ENCODE measurements at regions not wholly inside any gene's neighbourhood (a gene's known extent, or its start where the extent isn't known, plus 50 kb on each side); places are given as distances from the start of the nearest gene placed in this dataset.

GRCh38 chr15:46685681-46686080 is 1031.6 kb upstream of the SEMA6D start:
- ATAC-seq (ENCODE audit: poor library complexity), result no peak
- intact Hi-C loops (cut with DNase I), result no loop called here
- DNase-seq, result no peak

- no peak for DNase-seq
- intact Hi-C loops (cut with DNase I), result no loop called here
- ATAC-seq (ENCODE audit: poor library complexity), result no peak
These were observed 1021.0 kb upstream of the SEMA6D start for GRCh38 chr15:46696281-46696680.

DNA sequence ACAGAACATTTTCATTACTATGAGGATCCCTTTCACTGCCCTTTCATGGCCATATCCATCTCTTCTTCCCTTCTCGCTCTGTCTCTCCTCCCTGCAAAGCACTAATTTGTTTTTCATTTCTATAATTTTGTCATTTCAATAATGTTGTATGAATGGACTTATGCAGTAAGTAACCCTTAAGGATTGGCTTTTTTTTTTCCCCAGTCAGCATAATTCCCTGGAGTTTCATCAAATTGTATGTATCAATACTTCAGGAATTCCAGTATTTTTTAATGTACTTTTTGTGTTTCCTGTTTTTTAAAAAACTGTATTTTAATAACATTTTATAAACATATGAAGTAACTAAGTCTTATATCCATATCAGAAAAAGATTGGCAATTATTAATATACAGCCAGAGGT is 1016.0 kb upstream of the SEMA6D start:
- ATAC-seq (ENCODE audit: poor library complexity), result no peak
- no peak for DNase-seq
- intact Hi-C loops (cut with DNase I), result no loop called here

GRCh38 chr15:46701896-46702295 is 1015.4 kb upstream of the SEMA6D start:
- ATAC-seq (ENCODE audit: poor library complexity) (no peak), DNase-seq (no peak)
- intact Hi-C loops (cut with DNase I), result no loop called here

GRCh38 chr15:46703020-46703861 is 1014.1 kb upstream of the SEMA6D start:
- ATAC-seq (ENCODE audit: poor library complexity), result no peak
- DNase-seq, result no peak

DNA sequence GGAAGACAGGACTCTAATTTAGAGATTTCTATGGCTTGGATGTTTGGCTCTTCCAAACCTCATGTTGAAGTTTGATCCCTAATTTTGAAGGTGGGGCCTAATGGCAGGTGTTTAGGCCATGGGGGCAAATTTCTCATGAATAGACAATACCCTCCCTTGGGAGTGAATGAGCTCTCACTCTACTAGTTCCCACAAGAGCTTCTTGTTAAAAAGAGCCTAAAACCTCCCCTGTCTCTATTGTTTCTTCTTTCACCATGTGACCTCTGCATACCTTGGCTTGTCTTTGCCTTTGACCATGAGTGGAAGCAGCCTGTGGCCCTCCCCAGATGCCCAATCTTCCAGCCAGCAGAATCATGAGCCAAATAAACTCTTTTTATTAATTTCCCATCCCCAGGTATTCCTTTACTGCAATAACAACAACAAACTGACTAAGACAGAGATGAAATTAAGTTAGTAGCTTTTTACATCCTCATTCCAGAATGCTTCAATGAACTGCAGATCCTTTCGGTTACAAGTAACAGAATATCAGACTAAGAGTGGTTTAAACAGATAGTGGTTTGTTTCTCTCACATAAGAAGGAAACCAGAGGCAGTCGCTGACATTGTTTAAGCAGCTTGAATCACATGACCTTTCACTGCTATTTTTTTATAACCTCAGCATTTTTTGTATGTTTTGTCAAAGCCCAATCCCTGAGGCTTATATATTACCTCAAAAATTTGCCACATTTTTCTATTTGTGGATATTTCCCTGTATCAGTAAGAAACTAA is 1013.3 kb upstream of the SEMA6D start:
- DNase-seq, result no peak
- intact Hi-C loops (cut with DNase I), result no loop called here
- ATAC-seq (ENCODE audit: poor library complexity), result no peak

More at GRCh38 chr15:46703020-46703861, 1014.1 kb upstream of the SEMA6D start:
- intact Hi-C loops (cut with DNase I), result no loop called here

GRCh38 chr15:46707452-46707851 is 1009.9 kb upstream of the SEMA6D start:
- ATAC-seq (ENCODE audit: poor library complexity) (no peak), DNase-seq (no peak)
- intact Hi-C loops (cut with DNase I), result no loop called here

DNA sequence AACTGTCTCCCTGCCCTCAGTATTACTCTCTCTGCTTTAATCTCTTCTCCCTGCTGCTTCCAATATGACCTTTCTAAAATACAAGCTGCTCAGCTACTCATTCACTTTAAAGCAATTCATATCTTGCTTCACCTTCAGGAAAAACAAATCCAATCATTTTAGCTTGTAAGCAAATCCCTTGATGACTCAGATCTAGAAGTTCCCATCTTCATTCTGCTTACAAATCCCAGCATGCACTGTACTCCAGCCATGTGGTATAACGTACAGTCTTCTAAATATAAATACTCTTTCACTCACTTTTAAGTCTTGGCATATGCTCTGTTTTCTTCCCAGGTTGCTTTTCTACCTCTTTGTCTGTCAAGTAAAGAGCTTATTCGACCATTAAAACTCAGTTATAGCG is 1009.1 kb upstream of the SEMA6D start:
- DNase-seq (no peak), ATAC-seq (ENCODE audit: poor library complexity) (no peak)
- intact Hi-C loops (cut with DNase I), result no loop called here

DNA sequence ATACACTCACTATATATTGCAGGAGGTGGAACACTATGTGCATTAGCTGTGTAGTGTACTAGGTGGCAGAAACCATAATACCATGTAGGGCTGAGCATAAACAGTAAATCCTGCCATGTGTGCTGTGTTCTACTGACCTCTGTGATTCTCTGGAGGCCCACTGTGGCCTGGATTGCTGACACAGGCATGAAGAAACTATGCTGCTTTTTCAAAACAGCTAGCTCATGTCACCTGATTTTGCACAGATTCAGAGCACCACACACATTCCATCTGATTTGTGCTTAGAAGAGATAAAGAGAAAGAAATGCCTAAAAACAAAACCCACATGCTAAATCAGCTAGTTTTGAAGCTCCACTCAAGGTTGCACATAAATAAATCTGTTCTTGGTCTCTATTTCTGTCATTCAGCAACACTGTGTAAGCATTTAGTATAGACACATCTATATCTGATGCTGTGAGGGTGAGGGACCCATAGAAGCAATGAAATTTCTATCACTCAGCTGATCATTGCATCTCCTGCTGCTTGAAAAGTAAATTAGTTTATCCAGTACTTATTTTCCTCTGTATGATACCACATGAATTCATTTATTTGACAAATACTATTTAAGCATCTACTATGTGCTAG is 1007.7 kb upstream of the SEMA6D start:
- intact Hi-C loops (cut with DNase I), result no loop called here
- no peak for ATAC-seq (ENCODE audit: poor library complexity)
- DNase-seq, result no peak

GRCh38 chr15:46710401-46710960 is 1006.8 kb upstream of the SEMA6D start:
- no peak for DNase-seq
- ATAC-seq (ENCODE audit: poor library complexity), result peak; percentile 25
- intact Hi-C loops (cut with DNase I), result no loop called here

- no peak for ATAC-seq (ENCODE audit: poor library complexity)
- intact Hi-C loops (cut with DNase I), result no loop called here
- DNase-seq, result no peak
These were observed 1004.3 kb upstream of the SEMA6D start for GRCh38 chr15:46713045-46713444.

DNA sequence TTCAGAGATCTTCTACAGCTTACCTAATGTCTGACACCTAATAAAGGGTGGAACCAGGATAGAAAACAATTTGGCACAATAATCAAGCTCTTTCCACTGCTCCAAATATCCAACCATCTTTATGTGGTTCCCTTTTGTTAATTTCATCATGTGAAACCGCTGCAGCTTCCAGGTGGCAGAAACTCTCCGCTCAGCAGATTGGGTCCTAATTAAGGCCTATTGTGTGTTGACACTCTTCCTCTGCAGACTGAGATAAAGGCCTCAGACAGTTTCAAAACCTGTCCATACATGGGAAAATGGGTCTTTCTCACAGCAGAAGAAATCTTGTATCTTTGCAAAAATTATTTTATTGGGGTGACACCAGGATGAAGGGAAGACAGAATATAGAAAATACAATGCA is 1002.4 kb upstream of the SEMA6D start:
- intact Hi-C loops (cut with DNase I), result no loop called here
- no peak for ATAC-seq (ENCODE audit: poor library complexity)
- DNase-seq, result no peak

- intact Hi-C loops (cut with DNase I), result no loop called here
- ATAC-seq (ENCODE audit: poor library complexity) (no peak), DNase-seq (no peak)
These were observed 994.0 kb upstream of the SEMA6D start for GRCh38 chr15:46723308-46723707.

- DNase-seq (no peak), ATAC-seq (ENCODE audit: poor library complexity) (no peak)
- intact Hi-C loops (cut with DNase I), result no loop called here
These were observed 985.2 kb upstream of the SEMA6D start for GRCh38 chr15:46732060-46732459.

DNA sequence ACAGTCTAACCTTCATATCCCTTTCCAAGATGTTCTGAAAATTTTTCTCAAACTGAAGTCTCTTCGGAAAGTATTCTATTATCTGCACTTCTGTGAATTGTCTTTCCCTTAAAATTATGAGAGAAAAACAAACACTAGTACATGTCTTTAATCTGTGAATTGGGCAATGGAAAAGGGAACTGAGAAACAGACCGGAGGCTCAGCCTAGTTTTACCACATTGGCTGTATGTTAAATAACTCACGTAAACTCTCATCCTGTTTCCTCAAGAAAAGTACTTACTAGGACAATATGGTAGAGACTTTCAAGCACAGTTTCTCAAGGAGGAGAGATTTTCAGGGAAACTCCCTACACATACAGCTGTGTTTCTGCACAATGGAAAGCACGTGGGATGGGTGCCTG is 982.2 kb upstream of the SEMA6D start:
- no peak for DNase-seq
- ATAC-seq (ENCODE audit: poor library complexity), result no peak
- intact Hi-C loops (cut with DNase I), result no loop called here

GRCh38 chr15:46751303-46751702 is 966.0 kb upstream of the SEMA6D start:
- intact Hi-C loops (cut with DNase I), result no loop called here
- no peak for DNase-seq
- no peak for ATAC-seq (ENCODE audit: poor library complexity)

GRCh38 chr15:46753946-46754345 is 963.4 kb upstream of the SEMA6D start:
- ATAC-seq (ENCODE audit: poor library complexity), result no peak
- intact Hi-C loops (cut with DNase I), result no loop called here
- DNase-seq, result no peak

DNA sequence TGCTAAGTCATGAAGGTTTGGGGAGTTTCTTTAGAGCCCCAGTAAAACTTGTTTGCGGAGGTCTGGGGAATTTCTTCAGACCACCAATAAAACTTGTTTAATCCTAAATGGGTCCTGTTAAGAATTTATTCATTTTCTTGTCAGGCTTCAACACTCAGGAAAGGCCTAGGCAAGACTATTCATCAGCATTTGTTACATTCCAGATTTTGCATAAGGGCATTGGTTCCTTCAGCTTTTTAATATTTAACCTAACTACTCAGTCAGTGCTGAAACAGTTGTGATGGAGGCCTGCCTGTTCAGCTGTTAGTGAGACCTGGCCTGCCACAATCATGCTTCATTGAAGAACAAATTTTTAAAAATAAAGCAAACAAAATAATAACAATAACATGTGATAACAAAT is 954.2 kb upstream of the SEMA6D start:
- intact Hi-C loops (cut with DNase I), result no loop called here
- ATAC-seq (ENCODE audit: poor library complexity), result no peak
- no peak for DNase-seq

DNA sequence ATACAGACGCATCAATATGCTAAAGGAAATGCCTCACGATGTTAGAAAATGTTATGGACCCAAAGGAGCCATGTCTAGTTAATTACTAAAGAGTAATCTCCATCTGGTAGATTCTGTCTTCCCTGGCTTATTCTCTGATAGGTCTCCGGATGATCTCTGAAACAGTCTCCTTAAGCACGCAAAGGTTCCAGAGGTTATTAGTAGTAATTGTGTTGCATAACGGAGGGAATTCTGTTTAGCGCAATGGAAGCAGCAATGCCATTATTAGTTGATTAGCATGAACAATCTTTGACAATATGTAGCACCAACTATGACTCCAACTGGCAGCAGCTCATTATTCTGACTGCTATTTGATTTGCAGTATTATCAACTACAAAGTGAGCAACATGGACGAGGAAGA is 952.5 kb upstream of the SEMA6D start:
- intact Hi-C loops (cut with DNase I), result no loop called here
- DNase-seq (no peak), ATAC-seq (ENCODE audit: poor library complexity) (no peak)

DNA sequence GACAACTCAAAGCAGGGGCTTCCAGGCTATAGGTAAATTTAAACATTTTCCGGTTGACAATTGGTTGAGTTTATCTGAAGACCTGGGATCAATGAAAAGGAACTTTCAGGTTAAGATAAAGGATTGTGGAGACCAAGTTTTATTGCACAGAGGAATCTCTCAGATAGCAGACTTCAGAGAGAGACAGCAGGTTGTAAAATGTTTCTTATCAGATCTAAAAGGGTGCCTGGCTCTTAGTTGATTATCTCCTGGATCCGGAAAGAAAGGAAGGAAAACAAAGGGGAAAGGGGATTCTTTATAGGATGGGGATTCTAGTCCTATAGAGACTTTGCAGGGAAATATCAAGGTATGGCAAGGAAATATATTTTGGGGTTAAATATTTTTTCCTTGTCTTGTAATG is 951.3 kb upstream of the SEMA6D start:
- ATAC-seq (ENCODE audit: poor library complexity) (no peak), DNase-seq (no peak)
- intact Hi-C loops (cut with DNase I), result no loop called here

Data from Right ventricle myocardium superior (tissue), 1 donor.